SK-N-SH (cell line): ENCODE measurements at regions not wholly inside any gene's neighbourhood (a gene's known extent, or its start where the extent isn't known, plus 50 kb on each side); places are given as distances from the start of the nearest gene placed in this dataset.

Source experiments
- CHD2 ChIP-seq: fragments of 150-350 bp; IDR thresholded peaks from 2 replicates; pipeline ENCODE4 v1.6.1; 2018; ENCODE audit warnings: low read length; ENCODE audit not compliant: partially characterized antibody
- EP300 ChIP-seq, 2 experiments: IDR thresholded peaks; 2 replicates each; pipeline versions ENCODE4 v1.4.0 to v1.6.1; 2012; ENCODE audit warnings: borderline replicate concordance in 1 of 2, low read depth in 1 of 2, low read length in 1 of 2
- POLR2AphosphoS5 ChIP-seq: IDR thresholded peaks from 2 replicates; pipeline ENCODE4 v1.6.1; 2012; ENCODE audit warnings: low read depth, low read length
- RAD21 ChIP-seq: IDR thresholded peaks from 2 replicates; pipeline ENCODE4 v1.6.1; 2012; ENCODE audit warnings: mild to moderate bottlenecking, low read length
- RXRA ChIP-seq: IDR thresholded peaks from 2 replicates; pipeline ENCODE4 v1.4.0; 2012; ENCODE audit warnings: low read depth, mild to moderate bottlenecking, borderline replicate concordance
- TEAD4 ChIP-seq: IDR thresholded peaks from 2 replicates; pipeline ENCODE4 v1.4.0; 2012; ENCODE audit warnings: mild to moderate bottlenecking, borderline replicate concordance; ENCODE audit not compliant: insufficient read depth
- TF ChIP-seq, protein P1 (sequence below): fragments of 200-600 bp; sonication (generic); IDR thresholded peaks from 2 replicates; pipeline ENCODE4 v1.6.1; 2017; ENCODE audit warnings: antibody characterized with exemption, mild to moderate bottlenecking, moderate library complexity
- TF ChIP-seq, protein P2 (sequence below): fragments of 150-350 bp; IDR thresholded peaks from 2 replicates; pipeline ENCODE4 v1.6.1; 2016; ENCODE audit warnings: mild to moderate bottlenecking, low read depth, low read length
- TF ChIP-seq, protein P3 (sequence below): IDR thresholded peaks from 2 replicates; pipeline ENCODE4 v1.4.0; 2012; ENCODE audit warnings: low read depth
- TF ChIP-seq, protein P4 (sequence below): IDR thresholded peaks from 2 replicates; pipeline ENCODE4 v1.4.0; 2012; ENCODE audit warnings: low read depth, borderline replicate concordance

DNA sequence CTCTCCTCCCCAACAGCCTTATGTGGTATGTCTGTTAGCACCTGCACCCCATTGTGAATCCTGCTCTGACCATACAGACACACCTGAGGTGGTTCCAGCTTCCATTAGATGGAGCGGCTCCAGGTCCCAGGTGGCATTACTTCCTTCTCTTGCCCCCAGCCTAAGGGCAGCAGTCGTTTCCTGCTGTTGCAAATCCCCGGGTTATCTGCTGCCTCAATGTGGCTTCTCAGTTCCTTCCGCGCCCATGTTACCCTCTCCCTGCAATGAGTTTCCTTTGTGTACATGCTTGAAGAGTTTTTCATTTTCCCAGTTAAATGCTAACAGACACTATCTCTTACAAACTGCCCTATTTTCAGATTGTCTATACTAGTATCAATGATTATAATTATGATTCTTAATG is 62.8 kb upstream of the PRKCQ start:
- TF ChIP-seq, protein P1, sequence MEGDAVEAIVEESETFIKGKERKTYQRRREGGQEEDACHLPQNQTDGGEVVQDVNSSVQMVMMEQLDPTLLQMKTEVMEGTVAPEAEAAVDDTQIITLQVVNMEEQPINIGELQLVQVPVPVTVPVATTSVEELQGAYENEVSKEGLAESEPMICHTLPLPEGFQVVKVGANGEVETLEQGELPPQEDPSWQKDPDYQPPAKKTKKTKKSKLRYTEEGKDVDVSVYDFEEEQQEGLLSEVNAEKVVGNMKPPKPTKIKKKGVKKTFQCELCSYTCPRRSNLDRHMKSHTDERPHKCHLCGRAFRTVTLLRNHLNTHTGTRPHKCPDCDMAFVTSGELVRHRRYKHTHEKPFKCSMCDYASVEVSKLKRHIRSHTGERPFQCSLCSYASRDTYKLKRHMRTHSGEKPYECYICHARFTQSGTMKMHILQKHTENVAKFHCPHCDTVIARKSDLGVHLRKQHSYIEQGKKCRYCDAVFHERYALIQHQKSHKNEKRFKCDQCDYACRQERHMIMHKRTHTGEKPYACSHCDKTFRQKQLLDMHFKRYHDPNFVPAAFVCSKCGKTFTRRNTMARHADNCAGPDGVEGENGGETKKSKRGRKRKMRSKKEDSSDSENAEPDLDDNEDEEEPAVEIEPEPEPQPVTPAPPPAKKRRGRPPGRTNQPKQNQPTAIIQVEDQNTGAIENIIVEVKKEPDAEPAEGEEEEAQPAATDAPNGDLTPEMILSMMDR: no peak
- TF ChIP-seq EP300 (IDR thresholded peaks at IDR 0.05; ENCODE audit: borderline replicate concordance in 1 of 2, low read depth in 1 of 2, low read length in 1 of 2) (no peak), RAD21 (no peak), CHD2 (no peak), RXRA (no peak), POLR2AphosphoS5 (no peak), TEAD4 (no peak)
- TF ChIP-seq, protein P2, sequence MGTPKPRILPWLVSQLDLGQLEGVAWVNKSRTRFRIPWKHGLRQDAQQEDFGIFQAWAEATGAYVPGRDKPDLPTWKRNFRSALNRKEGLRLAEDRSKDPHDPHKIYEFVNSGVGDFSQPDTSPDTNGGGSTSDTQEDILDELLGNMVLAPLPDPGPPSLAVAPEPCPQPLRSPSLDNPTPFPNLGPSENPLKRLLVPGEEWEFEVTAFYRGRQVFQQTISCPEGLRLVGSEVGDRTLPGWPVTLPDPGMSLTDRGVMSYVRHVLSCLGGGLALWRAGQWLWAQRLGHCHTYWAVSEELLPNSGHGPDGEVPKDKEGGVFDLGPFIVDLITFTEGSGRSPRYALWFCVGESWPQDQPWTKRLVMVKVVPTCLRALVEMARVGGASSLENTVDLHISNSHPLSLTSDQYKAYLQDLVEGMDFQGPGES: no peak
- TF ChIP-seq, protein P3, sequence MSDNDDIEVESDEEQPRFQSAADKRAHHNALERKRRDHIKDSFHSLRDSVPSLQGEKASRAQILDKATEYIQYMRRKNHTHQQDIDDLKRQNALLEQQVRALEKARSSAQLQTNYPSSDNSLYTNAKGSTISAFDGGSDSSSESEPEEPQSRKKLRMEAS: no peak
- TF ChIP-seq, protein P4, sequence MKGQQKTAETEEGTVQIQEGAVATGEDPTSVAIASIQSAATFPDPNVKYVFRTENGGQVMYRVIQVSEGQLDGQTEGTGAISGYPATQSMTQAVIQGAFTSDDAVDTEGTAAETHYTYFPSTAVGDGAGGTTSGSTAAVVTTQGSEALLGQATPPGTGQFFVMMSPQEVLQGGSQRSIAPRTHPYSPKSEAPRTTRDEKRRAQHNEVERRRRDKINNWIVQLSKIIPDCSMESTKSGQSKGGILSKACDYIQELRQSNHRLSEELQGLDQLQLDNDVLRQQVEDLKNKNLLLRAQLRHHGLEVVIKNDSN: no peak
